Mucosa of descending colon (tissue), 3 donors: ENCODE measurements at regions not wholly inside any gene's neighbourhood (a gene's known extent, or its start where the extent isn't known, plus 50 kb on each side); places are given as distances from the start of the nearest gene placed in this dataset.
"Not testable (repeated sequence)": the region's sequence is repeated elsewhere in the genome, so short reads cannot be mapped to it uniquely, and the experiment has no call there.

Source experiments
- ATAC-seq: fragments of 200-7000 bp; cut with Tn5 transposase; one replicate; pipeline ENCODE4 v1.9.1; 2020; ENCODE audit warnings: mild to moderate bottlenecking, moderate library complexity
- DNase-seq, 3 donors: peaks; one replicate each; pipeline ENCODE4 v3.0.0-alpha.2; 2020
- H3K36me3 ChIP-seq: fragments of 200-600 bp; one replicate; pipeline ENCODE4 v1.8.0; 2021; ENCODE audit warnings: low read depth, mild to moderate bottlenecking
- H3K4me1 ChIP-seq: fragments of 200-600 bp; one replicate; pipeline ENCODE4 v1.8.0; 2021; ENCODE audit warnings: low read depth, mild to moderate bottlenecking
- H3K4me3 ChIP-seq: fragments of 200-600 bp; one replicate; pipeline ENCODE4 v1.8.0; 2021; ENCODE audit warnings: mild to moderate bottlenecking
- H3K9me3 ChIP-seq: fragments of 200-600 bp; one replicate; pipeline ENCODE4 v1.8.0; 2021; ENCODE audit warnings: mild to moderate bottlenecking
- intact Hi-C, 2 donors: fragments of 100-400 bp; cut with DNase I in 1 of 2; cut with micrococcal nuclease in 1 of 2; formaldehyde crosslinking; loops; one replicate each; pipeline versions ENCODE4 v1.11.0 to v1.11.1; 2022; cut with DNase I, micrococcal nuclease
- TF ChIP-seq, protein P1 (sequence below): fragments of 200-600 bp; IDR thresholded peaks from one replicate; pipeline ENCODE4 v1.8.0; 2022; ENCODE audit warnings: antibody characterized with exemption, mild to moderate bottlenecking
- donor health status: DM: no; HTN: no; CAD: no; lungs with moderate emphysema.
- donor health status: DM: no; HTN: no; CAD: no.
- donor health status: DM: no; HTN: yes; CAD: no.

DNA sequence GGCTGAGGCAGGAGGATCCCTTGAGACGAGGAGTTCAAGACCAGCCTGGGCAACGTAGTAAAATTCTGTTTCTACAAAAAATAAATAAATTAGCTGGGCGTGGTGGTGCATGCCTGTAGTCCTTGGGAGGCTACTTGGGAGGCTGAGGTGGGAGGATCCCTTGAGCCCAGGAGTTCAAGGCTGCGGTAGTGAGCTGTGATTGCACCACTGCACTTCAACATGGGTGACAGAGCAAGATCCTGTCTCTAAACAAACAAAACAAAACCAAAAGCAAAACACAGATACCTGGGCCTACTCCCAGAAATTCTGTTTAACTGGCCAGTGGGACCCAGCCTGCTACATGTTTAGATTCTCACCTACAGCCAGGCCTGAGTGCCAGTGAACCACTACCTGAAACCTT is 74.6 kb upstream of the MEDAG start:
- DNase-seq (peak in 1 of 3 donors; percentile 11), ATAC-seq (peak; percentile 4)
- intact Hi-C loops, result no loop called here
- Histone ChIP-seq H3K36me3 (no peaks in the 10 kb centered on the region), H3K4me1 (peaks cover 19% of the 10 kb centered on the region), H3K9me3 (no peaks in the 10 kb centered on the region), H3K4me3 (no peak overlapping the region)
- TF ChIP-seq, protein P1, sequence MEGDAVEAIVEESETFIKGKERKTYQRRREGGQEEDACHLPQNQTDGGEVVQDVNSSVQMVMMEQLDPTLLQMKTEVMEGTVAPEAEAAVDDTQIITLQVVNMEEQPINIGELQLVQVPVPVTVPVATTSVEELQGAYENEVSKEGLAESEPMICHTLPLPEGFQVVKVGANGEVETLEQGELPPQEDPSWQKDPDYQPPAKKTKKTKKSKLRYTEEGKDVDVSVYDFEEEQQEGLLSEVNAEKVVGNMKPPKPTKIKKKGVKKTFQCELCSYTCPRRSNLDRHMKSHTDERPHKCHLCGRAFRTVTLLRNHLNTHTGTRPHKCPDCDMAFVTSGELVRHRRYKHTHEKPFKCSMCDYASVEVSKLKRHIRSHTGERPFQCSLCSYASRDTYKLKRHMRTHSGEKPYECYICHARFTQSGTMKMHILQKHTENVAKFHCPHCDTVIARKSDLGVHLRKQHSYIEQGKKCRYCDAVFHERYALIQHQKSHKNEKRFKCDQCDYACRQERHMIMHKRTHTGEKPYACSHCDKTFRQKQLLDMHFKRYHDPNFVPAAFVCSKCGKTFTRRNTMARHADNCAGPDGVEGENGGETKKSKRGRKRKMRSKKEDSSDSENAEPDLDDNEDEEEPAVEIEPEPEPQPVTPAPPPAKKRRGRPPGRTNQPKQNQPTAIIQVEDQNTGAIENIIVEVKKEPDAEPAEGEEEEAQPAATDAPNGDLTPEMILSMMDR, result no peak

DNA sequence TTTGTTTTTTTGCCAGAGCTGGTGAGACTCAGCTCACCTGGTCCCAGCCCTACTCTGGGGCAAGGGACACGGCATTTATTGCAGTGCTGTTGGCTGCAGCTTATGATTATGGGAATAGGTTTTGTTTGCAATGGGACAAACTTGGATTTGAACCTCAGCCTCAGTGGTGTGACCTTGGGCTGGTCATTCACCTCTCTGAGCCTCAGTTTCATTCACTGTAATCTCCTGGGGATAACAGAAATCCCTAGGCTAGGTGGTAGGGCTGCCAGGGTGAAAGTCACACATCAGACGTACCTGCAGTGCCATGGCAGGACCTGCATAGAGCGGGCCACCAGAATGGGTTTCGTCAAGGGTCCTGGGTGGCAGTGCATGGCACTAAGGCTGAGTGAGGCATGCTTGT is 73.7 kb upstream of the MEDAG start:
- DNase-seq, result peak in 1 of 3 donors; percentile 28
- no peak overlapping the region for H3K4me3 ChIP-seq

DNA sequence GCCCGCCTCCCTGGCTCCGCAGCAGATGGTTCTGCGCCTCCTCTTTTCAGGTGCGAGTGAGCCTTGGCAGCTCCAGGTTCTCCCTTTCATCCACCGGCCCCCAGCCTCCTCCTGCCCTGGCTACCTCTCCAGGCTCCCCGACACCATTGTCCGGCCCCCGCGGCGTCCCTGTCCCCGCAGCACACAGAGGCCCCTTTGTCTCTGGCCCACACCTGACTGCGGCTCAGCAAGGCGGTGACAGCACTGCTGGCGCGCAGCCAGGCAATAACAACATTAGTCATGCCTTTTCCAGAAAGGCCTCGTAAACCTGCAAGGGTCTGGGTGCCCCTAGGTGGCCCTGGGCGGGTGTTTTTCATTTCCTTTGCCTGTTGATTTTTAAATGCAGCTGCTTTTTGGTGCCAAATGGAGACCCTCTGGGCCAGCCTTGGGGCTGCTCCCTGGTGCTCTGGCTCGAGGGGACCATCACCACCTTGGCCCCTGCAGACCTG is 73.2 kb upstream of the MEDAG start:
- no peaks in the 10 kb centered on the region for H3K36me3 ChIP-seq
- intact Hi-C loops, result no loop called here
- peaks cover 19% of the 10 kb centered on the region for H3K4me1 ChIP-seq
- DNase-seq (peak; percentile 92 to 94 (median 94)), ATAC-seq (peak; percentile 83)
- no peaks in the 10 kb centered on the region for H3K9me3 ChIP-seq
- TF ChIP-seq, protein P1, result no peak
- no peak overlapping the region for H3K4me3 ChIP-seq

More for the DNA sequence above, 73.7 kb upstream of the MEDAG start:
- TF ChIP-seq, protein P1, result no peak
- intact Hi-C loops, result no loop called here
- Histone ChIP-seq H3K9me3 (no peaks in the 10 kb centered on the region), H3K4me1 (peaks cover 19% of the 10 kb centered on the region), H3K36me3 (no peaks in the 10 kb centered on the region)
- peak; percentile 55 for ATAC-seq

DNA sequence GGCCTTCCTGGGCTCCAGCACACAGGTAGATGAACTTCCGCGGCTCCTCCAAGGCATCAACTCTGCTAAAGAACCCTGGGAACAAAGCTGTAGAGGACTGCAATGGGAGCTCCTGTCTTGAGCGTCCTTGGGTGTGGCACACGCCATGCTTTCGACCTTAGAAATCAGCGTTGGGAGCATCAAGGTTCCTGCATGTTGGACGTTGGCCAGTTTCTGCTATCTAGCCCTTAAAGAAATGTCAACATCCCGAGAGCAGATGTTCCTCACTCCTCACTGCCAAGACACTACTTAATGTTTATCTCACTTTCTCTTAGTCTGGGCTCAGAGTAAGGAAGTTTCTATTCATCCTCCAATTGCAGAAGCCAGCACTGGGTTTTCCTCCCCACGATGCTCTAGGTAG is 70.6 kb upstream of the MEDAG start:
- ATAC-seq, result peak; percentile 61
- intact Hi-C loops, result no loop called here
- DNase-seq, result peak in 2 of 3 donors; percentile 60 to 81
- Histone ChIP-seq H3K36me3 (no peaks in the 10 kb centered on the region), H3K4me1 (peaks cover 19% of the 10 kb centered on the region), H3K9me3 (no peaks in the 10 kb centered on the region), H3K4me3 (no peak overlapping the region)
- TF ChIP-seq, protein P1, result no peak

DNA sequence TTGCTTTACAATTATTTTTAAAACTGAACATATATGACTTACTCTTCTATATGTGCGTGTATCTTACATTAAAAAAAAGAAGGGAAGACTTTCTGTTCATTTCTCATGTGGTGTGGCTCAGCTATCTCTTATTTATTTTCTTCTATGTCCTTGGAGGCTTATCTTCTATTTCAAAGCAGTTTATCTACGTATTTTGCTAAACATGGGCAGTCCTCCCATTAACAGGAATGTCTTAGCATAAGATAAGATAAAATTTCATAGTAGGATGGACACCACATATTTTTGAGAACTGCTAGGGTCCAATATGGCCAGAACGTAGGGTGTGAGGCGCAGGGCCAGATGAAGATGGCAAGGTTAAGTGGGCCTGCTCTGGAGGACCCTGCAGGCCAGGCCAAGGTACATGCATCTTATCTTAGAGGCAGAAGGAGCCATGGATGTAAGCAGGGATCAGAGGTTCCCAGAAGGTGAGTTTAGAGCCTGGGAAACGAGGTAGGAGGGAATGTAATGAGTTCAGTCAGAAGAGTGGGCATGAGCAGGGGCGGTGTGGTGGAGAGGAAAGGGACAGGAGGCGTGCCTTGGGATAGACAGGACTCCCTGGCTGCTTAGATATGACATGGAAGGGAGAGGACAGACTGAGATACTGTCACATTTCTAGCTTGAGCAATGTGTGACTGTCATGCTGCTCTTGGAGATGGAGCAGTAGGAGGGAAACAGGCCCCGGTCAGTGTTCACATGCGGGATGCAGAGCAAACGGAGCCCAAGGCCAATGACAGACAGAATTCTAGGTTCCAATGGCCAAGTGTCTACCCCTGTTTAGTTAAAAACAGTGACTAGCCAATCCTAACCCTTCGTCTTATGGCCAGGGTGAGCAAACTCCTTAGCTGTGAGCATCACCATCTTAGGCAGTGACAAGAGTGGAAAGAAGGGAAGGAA is 68.6 kb upstream of the MEDAG start:
- DNase-seq (no peak), ATAC-seq (no peak)
- H3K4me3 ChIP-seq, result no peak overlapping the region
- H3K36me3 ChIP-seq, result no peaks in the 10 kb centered on the region
- H3K4me1 ChIP-seq, result peaks cover 12% of the 10 kb centered on the region
- TF ChIP-seq, protein P1, result no peak
- H3K9me3 ChIP-seq, result no peaks in the 10 kb centered on the region
- intact Hi-C loops, result no loop called here

DNA sequence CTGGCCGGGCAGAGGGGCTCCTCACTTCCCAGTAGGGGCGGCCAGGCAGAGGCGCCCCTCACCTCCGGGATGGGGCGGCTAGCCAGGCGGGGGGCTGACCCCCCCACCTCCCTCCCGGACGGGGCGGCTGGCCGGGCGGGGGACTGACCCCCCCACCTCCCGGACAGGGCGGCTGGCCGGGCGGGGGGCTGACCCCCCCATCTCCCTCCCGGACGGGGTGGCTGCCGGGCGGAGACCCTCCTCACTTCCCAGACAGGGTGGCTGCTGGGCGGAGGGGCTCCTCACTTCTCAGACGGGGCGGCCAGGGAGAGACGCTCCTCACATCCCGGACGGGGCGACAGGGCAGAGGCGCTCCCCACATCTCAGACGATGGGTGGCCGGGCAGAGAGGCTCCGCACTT is 66.4 kb upstream of the MEDAG start:
- H3K4me1 ChIP-seq, H3K36me3 ChIP-seq, intact Hi-C loops, H3K4me3 ChIP-seq, H3K9me3 ChIP-seq, ATAC-seq, DNase-seq: not testable (repeated sequence)
